H9 (cell line): ENCODE measurements at regions not wholly inside any gene's neighbourhood (a gene's known extent, or its start where the extent isn't known, plus 50 kb on each side); places are given as distances from the start of the nearest gene placed in this dataset.

ENCODE experiments used
- DNase-seq: peaks from one replicate; pipeline ENCODE4 v3.0.0-alpha.2; 2017
- H2AFZ ChIP-seq: one replicate; pipeline ENCODE4 v1.6.1; 2013; ENCODE audit warnings: mild to moderate bottlenecking, low read length, control low read depth, moderate library complexity
- H2AK5ac ChIP-seq: 2 replicates; pipeline ENCODE4 v1.6.1; 2013; ENCODE audit warnings: low read length, control low read depth, mixed read lengths; ENCODE audit not compliant: insufficient read length
- H2BK120ac ChIP-seq: one replicate; pipeline ENCODE4 v1.6.1; 2013; ENCODE audit warnings: low read depth, mild to moderate bottlenecking, low read length, control low read depth, inconsistent platforms; ENCODE audit not compliant: poor library complexity, severe bottlenecking
- H2BK12ac ChIP-seq: 2 replicates; pipeline ENCODE4 v1.6.1; 2013; ENCODE audit warnings: low read length, control low read depth, mixed read lengths, low read depth; ENCODE audit not compliant: insufficient read length
- H2BK15ac ChIP-seq: 2 replicates; pipeline ENCODE4 v1.6.1; 2013; ENCODE audit warnings: low read depth, low read length, control low read depth
- H2BK20ac ChIP-seq: one replicate; pipeline ENCODE4 v1.6.1; 2013; ENCODE audit warnings: low read depth, mild to moderate bottlenecking, low read length, control low read depth, inconsistent platforms; ENCODE audit not compliant: poor library complexity, severe bottlenecking
- H2BK5ac ChIP-seq: 2 replicates; pipeline ENCODE4 v1.6.1; 2013; ENCODE audit warnings: low read length, control low read depth, mixed read lengths; ENCODE audit not compliant: insufficient read length
- H3K14ac ChIP-seq: 2 replicates; pipeline ENCODE4 v1.6.1; 2013; ENCODE audit warnings: low read length, control low read depth; ENCODE audit not compliant: insufficient read depth
- H3K18ac ChIP-seq: 2 replicates; pipeline ENCODE4 v1.6.1; 2013; ENCODE audit warnings: low read depth, mild to moderate bottlenecking, mixed read lengths, low read length, control low read depth; ENCODE audit not compliant: insufficient read length
- H3K23ac ChIP-seq: 2 replicates; pipeline ENCODE4 v1.6.1; 2013; ENCODE audit warnings: low read length, control low read depth, mixed read lengths, low read depth; ENCODE audit not compliant: insufficient read length
- H3K23me2 ChIP-seq: 2 replicates; pipeline ENCODE4 v1.6.1; 2013; ENCODE audit warnings: low read depth, mild to moderate bottlenecking, mixed read lengths, low read length, control low read depth; ENCODE audit not compliant: insufficient read length, poor library complexity, severe bottlenecking
- H3K27ac ChIP-seq: 2 replicates; pipeline ENCODE4 v1.5.1; 2013; ENCODE audit warnings: low read length, control low read depth, mixed read lengths, low read depth; ENCODE audit not compliant: insufficient read length
- H3K27me3 ChIP-seq: 2 replicates; pipeline ENCODE4 v1.6.1; 2013; ENCODE audit warnings: low read length, control low read depth, inconsistent platforms; ENCODE audit not compliant: insufficient read depth
- H3K4ac ChIP-seq: 2 replicates; pipeline ENCODE4 v1.6.1; 2013; ENCODE audit warnings: low read depth, mild to moderate bottlenecking, control low read depth, inconsistent platforms, low read length, moderate library complexity
- H3K4me1 ChIP-seq: 2 replicates; pipeline ENCODE4 v1.6.1; 2013; ENCODE audit warnings: low read length, control low read depth, inconsistent platforms; ENCODE audit not compliant: insufficient read depth
- H3K4me2 ChIP-seq: 2 replicates; pipeline ENCODE4 v1.6.1; 2013; ENCODE audit warnings: low read length, control low read depth, mixed read lengths; ENCODE audit not compliant: insufficient read length, insufficient read depth
- H3K56ac ChIP-seq: 2 replicates; pipeline ENCODE4 v1.6.1; 2013; ENCODE audit warnings: low read depth, mild to moderate bottlenecking, mixed read lengths, low read length, control low read depth; ENCODE audit not compliant: insufficient read length
- H3K79me1 ChIP-seq: 2 replicates; pipeline ENCODE4 v1.6.1; 2013; ENCODE audit warnings: low read depth, mild to moderate bottlenecking, moderate library complexity, low read length, control low read depth, inconsistent platforms; ENCODE audit not compliant: insufficient read depth, poor library complexity, severe bottlenecking
- H3K79me2 ChIP-seq: 2 replicates; pipeline ENCODE4 v1.6.1; 2013; ENCODE audit warnings: low read length, control low read depth, inconsistent platforms; ENCODE audit not compliant: insufficient read depth
- H3K9ac ChIP-seq: 2 replicates; pipeline ENCODE4 v1.6.1; 2013; ENCODE audit warnings: low read length, control low read depth, mixed read lengths; ENCODE audit not compliant: insufficient read length; ENCODE audit errors: extremely low read depth
- H3K9me3 ChIP-seq: one replicate; pipeline ENCODE4 v1.6.1; 2013; ENCODE audit warnings: low read depth, low read length, inconsistent platforms; ENCODE audit not compliant: control insufficient read depth
- H3T11ph ChIP-seq: one replicate; pipeline ENCODE4 v1.6.1; 2013; ENCODE audit warnings: mild to moderate bottlenecking, low read length, control low read depth, inconsistent platforms
- H4K20me1 ChIP-seq: one replicate; pipeline ENCODE4 v1.6.1; 2013; ENCODE audit not compliant: control insufficient read depth, insufficient read length, insufficient read depth
- H4K5ac ChIP-seq: 2 replicates; pipeline ENCODE4 v1.6.1; 2013; ENCODE audit warnings: low read depth, mild to moderate bottlenecking, mixed read lengths, low read length, control low read depth; ENCODE audit not compliant: insufficient read length
- H4K8ac ChIP-seq: replicated peaks from 2 replicates; pipeline ENCODE4 v1.6.1; 2013; ENCODE audit warnings: low read length, control low read depth, mixed read lengths, low read depth; ENCODE audit not compliant: insufficient read length
- H4K91ac ChIP-seq: 2 replicates; pipeline ENCODE4 v1.6.1; 2013; ENCODE audit warnings: low read depth, mild to moderate bottlenecking, moderate library complexity, mixed read lengths, low read length, control low read depth; ENCODE audit not compliant: insufficient read length
- H3K27ac Mint-ChIP-seq, 3 experiments: 2 replicates in 2 of 3; 3 replicates in 1 of 3; pipeline ENCODE4 v1.8.0; 2020 to 2021; ENCODE audit warnings: mixed read lengths in 3 of 3, mild to moderate bottlenecking in 1 of 3, moderate library complexity in 1 of 3
- H3K27me3 Mint-ChIP-seq: 2 replicates; pipeline ENCODE4 v1.8.0; 2021; ENCODE audit warnings: low read depth, mild to moderate bottlenecking, moderate library complexity, mixed read lengths
- H3K36me3 Mint-ChIP-seq, 3 experiments: 2 replicates in 2 of 3; 3 replicates in 1 of 3; pipeline ENCODE4 v1.8.0; 2020 to 2021; ENCODE audit warnings: low read depth in 3 of 3, mixed read lengths in 3 of 3; ENCODE audit not compliant: insufficient read depth in 1 of 3
- H3K4me1 Mint-ChIP-seq, 2 experiments: 2 replicates each; pipeline ENCODE4 v1.8.0; 2020; ENCODE audit warnings: mixed read lengths in 2 of 2
- H3K4me3 Mint-ChIP-seq, 2 experiments: 2 replicates in 1 of 2; 3 replicates in 1 of 2; pipeline ENCODE4 v1.8.0; 2020 to 2021; ENCODE audit warnings: mild to moderate bottlenecking in 2 of 2, mixed read lengths in 2 of 2, moderate library complexity in 1 of 2
- H3K9me3 Mint-ChIP-seq, 2 experiments: 2 replicates in 1 of 2; 3 replicates in 1 of 2; pipeline ENCODE4 v1.8.0; 2020; ENCODE audit warnings: mild to moderate bottlenecking in 2 of 2, mixed read lengths in 2 of 2, moderate library complexity in 1 of 2
- CTCF ChIP-seq: fragments of 200-600 bp; sonication (generic); conservative IDR thresholded peaks from 3 replicates; pipeline ENCODE4 v1.8.0; 2021; ENCODE audit warnings: antibody characterized with exemption, mild to moderate bottlenecking
- WGBS: extraction: QIAGEN DNeasy Blood & Tissue Kit; methylation state at CpG from one replicate; pipeline ENCODE4 v1.1.7; 2013; ENCODE audit warnings: missing lambda C conversion rate, low lambda C conversion rate, mixed read lengths; ENCODE audit not compliant: insufficient read length; ENCODE audit errors: extremely low coverage; 5-methylcytosine and 5-hydroxymethylcytosine counted together

- Histone ChIP-seq H4K20me1 (no peaks in the 10 kb centered on the region), H2BK120ac (no peak overlapping the region), H2AFZ (no peak overlapping the region), H3K79me2 (no peaks in the 10 kb centered on the region), H3K14ac (no peak overlapping the region), H3K27ac (no peak overlapping the region), H3K23me2 (no peaks in the 10 kb centered on the region), H4K5ac (no peak overlapping the region), H3K4ac (no peak overlapping the region), H4K8ac (no peak overlapping the region), H3K56ac (no peak overlapping the region), H3K4me1 (no peaks in the 10 kb centered on the region), H2AK5ac (no peak overlapping the region), H3K9ac (no peak overlapping the region), H3K9me3 (no peaks in the 10 kb centered on the region), H3T11ph (no peak overlapping the region), H3K27me3 (no peaks in the 10 kb centered on the region), H3K4me2 (no peak overlapping the region), H2BK5ac (no peak overlapping the region), H3K18ac (no peak overlapping the region), H2BK20ac (no peak overlapping the region), H3K23ac (no peak overlapping the region), H3K79me1 (no peaks in the 10 kb centered on the region), H2BK15ac (no peak overlapping the region), H2BK12ac (no peak overlapping the region), H4K91ac (no peak overlapping the region)
- no peak for TF ChIP-seq CTCF
- Mint-ChIP-seq H3K4me1 (no peaks in the 10 kb centered on the region), H3K27ac (no peak overlapping the region), H3K36me3 (peaks cover 0 to 16% (median 0%) of the 10 kb centered on the region in 3 experiments; a peak in 4 of 7 replicates), H3K27me3 (no peaks in the 10 kb centered on the region), H3K4me3 (no peak overlapping the region), H3K9me3 (peaks cover 2 to 10% of the 10 kb centered on the region in 2 experiments)
- no CpG with 5 or more reads among the region's 14 CpGs for WGBS
- DNase-seq: no peak
Measured at GRCh38 chr3:75136100-75136897, 521.8 kb upstream of the CNTN3 start.
